Cardiac septum (tissue), 1 donor: ENCODE measurements at regions not wholly inside any gene's neighbourhood (a gene's known extent, or its start where the extent isn't known, plus 50 kb on each side); places are given as distances from the start of the nearest gene placed in this dataset.

Source experiments
- DNase-seq: peaks from one replicate; pipeline ENCODE4 v3.0.0-alpha.2; 2020; ENCODE audit warnings: low spot score
- intact Hi-C: fragments of 100-400 bp; cut with DNase I; formaldehyde crosslinking; loops from one replicate; pipeline ENCODE4 v1.14.0; 2022
- donor health status: DM: no; HTN: no; CAD: no.

DNA sequence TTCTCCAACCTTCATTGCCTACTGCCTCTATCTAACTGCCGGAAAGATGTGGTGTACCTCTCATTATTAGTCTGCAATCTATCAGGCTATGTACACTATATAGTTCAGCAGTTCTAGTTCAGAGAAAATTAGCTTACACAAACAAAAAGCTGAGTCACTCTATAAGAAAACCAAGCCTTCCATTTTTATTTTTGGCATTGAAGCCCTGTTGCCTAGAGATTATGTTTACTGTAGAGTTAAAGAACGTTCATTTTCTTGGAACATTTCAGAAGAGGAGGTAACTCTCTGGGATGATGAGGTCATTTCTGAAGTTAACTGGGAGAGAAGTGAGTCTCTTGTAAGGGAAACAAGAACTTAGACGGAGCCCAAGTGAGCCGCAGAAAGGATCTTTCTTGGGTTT, 133.5 kb downstream of the FAM124B start:
- intact Hi-C loops, result no loop called here
- DNase-seq, result no peak

DNA sequence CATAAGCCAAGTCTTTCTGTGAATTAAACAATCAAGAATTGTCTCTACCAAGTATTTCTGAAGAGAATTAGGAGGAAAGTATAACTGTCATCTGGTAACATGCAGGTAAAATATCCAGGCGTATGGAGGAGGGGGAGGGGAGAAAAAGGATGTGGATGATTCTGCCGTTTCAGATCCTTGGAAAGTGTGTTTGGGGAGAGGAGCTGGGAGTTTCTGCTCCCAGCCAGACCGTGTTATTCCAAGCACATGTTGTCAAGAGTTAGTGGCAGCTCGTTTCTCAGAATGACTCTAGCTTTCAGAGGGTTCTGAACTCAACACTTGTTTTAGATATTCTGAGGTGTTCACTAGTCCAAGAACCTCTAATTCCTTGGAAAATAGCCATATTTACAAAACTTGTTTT, 137.6 kb downstream of the FAM124B start:
- intact Hi-C loops, result no loop called here
- no peak for DNase-seq

DNA sequence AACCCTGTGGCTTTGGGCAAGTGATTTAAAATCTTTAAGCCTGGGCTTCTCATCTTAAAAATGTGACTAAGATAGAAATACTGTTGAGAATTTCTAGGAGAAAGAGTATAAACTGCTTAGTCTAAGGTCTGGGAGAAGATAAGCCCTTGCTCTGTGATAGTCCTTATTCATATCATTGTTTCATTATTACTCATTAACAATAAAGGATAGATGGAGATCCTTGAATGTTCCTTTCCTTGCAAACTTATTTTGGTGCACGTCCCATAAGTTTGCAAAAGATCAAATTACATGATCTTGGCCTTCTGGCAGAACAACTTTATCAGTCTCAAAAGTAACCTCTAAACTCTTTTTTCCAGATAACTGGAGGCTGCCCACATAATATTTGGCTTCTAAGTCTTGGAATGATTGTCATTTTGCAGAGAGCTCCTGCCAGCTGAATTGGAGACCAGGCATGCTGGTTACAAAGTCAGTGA, 138.3 kb downstream of the FAM124B start:
- no peak for DNase-seq
- intact Hi-C loops, result no loop called here

DNA sequence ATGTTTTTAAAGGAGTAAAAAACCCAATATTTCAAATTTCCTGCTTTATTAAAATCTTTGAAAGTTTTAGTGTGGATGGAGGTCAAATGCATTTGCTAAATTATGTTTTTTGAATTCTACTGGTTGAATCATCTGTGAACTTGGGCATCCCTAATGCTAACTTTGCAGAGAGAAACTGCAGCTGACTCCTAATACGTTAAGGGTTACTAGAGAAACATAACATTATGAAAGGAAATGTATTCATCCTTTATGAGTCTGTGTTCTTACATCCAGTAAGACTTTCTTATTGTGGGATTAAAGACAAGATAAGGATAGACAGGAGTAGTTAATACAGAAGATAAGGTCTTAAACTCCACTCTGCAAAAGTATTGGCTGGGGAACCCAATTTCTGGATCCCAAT, 140.6 kb downstream of the FAM124B start:
- intact Hi-C loops, result no loop called here
- DNase-seq, result no peak

DNA sequence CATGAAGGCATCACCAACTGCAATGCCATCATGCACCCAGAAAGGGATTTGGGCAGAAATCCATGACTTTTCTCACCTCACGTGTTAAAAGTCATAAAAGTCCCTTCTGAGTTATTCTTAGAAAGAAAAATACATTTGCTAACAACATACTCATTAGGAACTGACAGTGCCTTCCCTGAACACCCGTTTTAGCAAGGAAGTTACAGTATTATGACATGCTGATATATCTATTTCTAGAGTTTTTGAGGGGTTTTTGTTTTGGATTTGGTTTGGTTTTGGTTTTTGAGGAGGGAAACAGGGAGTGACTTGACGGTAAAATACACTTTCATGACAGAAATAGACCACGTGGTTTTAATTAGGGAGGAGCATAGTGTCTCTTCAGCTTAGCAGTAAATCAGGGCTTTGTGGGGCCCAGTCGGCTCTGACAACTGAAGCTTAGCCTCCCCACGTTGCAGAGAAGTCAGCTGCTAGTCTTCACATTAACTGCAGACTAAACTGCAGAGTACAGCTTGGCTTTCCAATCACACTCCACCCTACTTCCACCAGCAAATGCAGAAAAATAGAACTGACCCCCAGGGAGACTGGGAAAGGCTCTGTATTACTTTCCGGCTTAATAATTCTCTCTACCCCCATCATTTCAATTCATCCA, 141.4 kb downstream of the FAM124B start:
- DNase-seq, result no peak
- intact Hi-C loops, result no loop called here

DNA sequence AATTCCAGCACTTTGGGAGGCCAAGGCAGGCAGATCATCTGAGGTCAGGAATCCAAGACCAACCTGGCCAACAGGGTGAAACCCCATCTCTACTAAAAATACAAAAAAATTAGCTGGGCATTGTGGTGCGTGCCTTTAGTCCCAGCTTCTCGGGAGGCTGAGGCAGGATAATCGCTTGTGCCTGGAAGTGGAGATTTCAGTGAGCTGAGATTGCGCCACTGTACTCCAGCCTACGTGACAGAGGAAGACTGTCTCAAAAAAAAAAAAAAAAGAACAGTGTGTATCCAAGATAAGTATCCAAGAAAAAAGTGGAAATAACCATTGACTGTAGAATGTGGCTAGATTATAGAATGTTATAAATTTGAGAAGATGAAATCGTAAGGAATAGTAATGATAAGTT, 142.1 kb downstream of the FAM124B start:
- intact Hi-C loops, result no loop called here
- DNase-seq, result no peak

DNA sequence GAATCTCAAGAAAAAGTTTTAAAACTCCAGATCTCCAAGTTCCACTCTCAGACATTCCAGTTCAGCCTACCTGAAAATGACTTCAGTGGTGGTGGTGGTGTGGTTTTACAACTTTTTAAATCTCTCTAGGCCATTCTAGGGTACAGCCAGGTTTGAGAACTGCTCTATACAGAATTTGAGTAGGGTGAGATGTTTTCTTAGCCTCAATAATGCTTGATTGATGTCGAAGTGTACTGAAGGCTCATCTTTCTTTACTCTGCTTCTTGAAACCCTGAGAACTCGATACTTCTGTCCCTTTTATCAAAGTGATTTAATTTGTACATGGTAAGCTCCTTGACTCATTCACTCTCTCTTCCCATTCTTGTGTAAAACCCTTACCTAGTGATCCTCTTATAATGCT, 143.8 kb downstream of the FAM124B start:
- intact Hi-C loops, result no loop called here
- DNase-seq, result no peak

DNA sequence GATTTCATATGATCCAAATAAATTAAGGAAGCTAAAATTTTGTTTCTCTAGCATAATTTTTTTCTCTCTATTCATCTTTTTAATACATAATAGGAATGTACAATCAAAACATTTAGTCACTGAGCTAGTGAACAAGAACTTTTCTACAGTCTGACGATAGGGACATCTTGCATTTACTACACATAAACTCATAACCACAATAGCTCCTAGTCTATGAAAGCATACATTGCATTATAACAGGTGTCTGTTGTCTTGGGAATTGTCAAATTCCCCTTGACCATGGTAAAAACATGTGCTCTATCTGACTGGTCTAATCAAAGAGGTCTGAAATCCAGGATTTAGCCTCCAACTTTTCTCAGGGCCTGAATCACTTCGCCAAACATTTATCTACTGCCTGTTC, 144.8 kb downstream of the FAM124B start:
- no peak for DNase-seq

DNA sequence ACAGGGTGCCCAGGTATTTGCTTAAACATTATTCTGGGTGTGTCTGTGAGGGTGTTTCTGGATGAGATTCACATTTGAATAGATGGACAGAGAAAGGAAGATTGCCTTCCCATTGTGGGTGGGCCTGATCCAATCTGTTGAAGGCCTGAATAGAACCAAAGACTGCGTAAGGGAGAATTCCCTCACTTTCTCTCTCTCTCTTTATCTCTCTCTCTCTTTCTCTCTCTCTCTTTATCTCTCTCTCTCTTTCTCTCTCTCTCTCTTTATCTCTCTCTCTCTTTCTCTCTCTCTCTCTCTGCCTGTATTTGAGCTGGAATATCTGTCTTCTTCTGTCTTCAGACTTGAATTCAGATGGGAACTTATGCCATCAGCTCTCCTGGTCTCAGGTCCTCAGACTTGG, 148.4 kb downstream of the FAM124B start:
- intact Hi-C loops, result no loop called here
- no peak for DNase-seq

More for the DNA sequence above, 144.8 kb downstream of the FAM124B start:
- intact Hi-C loops, result no loop called here

DNA sequence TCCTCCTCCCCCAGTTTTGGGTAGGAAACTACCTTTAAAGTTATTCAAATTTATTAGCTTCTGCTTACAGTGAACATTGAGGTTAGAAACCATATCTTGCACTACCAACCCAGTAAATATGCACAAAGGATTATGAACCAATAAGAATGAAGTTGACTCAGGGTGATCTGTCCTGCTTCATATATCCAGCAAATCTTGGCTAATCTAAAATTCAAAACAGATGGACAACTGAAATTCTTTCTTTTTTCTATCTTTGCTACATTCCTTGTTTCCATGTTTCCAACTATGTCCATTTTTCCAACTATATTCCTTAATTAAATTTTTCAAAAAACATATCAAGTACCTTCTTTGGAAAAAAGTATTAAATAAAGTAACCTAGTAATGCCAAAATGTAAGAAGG, 149.3 kb downstream of the FAM124B start:
- intact Hi-C loops, result no loop called here

DNA sequence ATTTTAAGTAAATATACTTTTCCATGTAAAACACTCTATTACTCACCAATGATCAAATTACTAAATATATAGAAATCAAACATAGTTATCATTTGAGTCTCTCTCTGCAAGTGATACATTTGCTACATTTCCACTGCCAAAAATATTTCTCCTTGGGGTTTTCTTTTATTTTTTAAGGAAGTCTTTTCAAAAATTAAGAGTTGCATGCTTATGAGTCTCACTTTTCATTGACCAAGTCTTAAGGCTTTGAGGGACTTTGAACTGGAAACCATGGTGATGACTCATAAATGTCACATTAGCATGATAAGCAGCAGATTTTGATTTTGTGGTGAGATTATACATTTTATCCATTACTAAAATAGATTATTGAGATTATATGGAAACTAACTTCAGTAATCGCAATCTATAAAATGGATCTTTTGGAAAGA, 152.9 kb downstream of the FAM124B start:
- DNase-seq, result no peak

More for the DNA sequence above, 149.3 kb downstream of the FAM124B start:
- DNase-seq, result no peak

DNA sequence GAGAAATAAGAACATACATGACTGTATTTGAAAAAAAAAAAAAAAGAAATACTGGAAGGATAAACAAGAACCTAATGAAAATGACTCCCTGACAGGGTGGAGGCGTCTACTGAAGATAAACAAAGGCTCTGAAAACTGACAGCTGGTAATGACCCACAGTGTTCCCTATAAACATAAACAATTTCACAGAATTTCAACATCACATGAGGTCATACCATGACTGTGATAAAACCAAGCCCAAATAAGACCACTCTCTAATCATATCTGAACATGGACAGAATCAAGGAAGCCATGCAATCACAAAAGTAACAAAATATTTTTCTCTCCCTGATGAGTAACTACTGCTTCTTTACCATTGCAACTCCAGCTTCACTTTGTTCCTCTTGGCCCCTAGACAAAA, 159.3 kb downstream of the FAM124B start:
- intact Hi-C loops, result no loop called here
- DNase-seq, result no peak

More for the DNA sequence above, 152.9 kb downstream of the FAM124B start:
- intact Hi-C loops, result no loop called here

DNA sequence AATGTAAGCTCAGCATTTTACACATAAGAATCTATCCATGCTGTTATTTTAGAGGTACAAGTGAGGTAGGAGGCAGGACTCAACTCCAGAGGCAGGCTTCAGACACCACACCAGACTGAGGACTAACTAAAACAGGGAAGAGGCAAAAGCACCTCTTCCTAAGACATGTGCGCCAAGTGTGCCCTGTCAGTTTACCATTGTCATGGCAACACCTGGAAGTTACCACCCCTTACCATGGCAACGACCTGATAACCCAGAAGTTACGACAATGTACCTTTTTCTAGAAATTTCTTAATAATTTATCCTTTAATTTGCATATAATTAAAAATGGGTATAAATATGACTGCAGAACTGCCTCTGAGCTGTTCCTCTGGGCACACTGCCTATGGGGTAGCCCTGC, 160.1 kb downstream of the FAM124B start:
- intact Hi-C loops, result no loop called here
- no peak for DNase-seq

DNA sequence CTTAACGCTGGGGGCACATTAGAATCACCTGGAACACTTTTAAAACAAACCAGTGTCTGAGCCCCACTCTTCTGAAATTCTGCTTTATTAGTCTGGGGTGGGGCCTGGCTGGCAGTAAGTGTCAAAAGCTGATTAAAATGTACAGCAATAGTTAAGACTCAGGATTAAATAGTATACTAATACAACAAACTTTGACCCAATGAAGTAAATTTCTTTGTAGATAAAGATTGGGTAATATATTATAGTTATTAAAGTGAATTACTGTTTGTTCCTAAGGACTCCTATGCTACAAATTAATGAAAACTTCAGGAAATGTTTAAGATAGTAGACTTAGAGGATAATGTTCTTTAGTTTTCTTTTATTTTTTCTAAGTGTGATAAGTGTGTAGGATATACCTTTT, 160.9 kb downstream of the FAM124B start:
- no peak for DNase-seq
- intact Hi-C loops, result no loop called here

DNA sequence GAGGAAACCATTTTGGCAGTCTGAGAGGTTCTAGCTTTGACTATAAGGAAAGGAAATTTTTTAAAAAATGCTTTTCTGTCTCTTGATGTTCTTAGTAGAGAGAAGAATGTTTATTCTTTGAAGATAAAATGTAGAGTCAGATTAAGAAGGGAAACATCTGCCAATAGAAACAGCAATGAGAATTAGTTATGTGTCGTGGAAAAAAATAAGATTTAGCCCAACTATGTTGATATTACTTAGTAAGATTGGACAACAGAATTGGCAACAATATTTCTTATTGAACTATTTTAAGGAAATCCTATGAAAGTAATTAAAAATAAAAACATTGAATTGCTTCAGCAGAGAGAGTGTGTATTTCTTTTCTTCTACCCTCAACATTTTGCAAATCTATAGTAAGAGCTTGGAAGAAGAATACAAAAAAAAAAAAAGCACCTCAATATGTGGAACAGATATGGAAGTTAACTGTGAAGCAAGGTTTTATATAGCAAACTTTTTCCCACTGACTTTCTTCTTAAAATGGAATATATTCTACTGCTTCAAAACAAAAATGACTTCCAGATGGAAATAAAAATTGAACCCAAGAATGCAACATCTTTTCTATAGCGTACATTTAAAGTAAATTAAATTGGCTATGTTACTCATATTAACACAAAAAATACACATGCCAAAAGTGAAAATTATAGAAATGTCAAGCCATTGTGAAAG, 177.9 kb downstream of the FAM124B start:
- DNase-seq, result no peak
- intact Hi-C loops, result no loop called here

DNA sequence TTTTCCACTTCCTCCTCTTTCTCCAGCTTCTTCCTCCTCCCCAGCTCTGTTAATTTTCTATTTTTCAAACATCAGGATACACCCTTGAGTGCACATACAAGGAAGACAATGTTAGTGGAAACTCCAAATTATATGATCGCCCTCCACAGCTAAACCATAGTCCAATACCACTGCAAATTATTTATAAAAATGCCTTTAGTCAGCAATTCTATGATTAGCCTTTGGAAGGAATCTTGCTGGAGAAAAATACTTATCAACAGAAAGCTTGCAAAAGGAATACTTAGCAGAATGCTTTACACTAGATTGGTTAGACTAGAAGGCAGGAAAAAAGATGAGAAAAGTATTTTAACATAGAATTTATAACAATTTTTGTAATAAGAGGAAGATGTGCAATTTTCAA, 178.9 kb downstream of the FAM124B start:
- DNase-seq, result no peak
- intact Hi-C loops, result no loop called here

DNA sequence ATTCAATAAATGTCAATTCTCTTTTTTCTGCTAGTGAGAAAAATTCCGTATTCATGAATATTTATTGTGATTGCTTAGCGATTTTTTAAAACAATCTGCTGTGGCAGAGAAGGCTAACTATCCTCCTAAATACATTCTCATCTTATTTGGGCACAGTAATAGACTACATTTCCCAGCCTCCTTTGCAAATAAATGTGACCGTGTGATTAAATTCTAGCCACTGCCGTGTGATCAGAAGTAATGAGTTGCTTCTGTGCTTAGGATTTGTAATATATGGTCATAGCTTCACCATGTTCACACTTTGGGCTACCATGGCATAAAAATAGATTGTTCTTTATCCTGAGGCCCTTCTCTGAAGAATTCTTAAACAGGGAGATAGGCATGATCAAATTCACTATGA, 179.6 kb downstream of the FAM124B start:
- no peak for DNase-seq
- intact Hi-C loops, result no loop called here

DNA sequence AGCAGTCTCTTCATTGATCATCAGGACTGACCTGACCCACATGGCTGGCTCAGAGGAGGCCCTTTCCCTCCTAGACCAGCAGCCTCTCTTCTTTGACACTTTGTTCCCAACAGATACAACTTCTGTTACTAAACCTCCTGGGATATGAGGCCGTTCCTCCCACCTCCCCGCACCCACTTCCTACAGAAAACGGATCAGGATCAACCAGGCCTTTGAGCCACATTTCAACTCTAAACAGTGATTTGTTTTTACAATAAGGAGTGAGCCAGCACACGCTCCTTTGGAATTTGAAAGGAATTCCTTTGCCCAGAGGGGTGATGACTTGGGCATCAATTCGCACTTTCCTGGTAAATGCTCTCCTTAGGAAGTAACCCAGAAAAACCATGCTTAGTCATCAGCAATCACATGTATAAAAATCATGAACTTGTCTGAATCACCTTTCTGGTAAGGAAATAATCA, 180.4 kb downstream of the FAM124B start:
- intact Hi-C loops, result no loop called here
- DNase-seq, result no peak

DNA sequence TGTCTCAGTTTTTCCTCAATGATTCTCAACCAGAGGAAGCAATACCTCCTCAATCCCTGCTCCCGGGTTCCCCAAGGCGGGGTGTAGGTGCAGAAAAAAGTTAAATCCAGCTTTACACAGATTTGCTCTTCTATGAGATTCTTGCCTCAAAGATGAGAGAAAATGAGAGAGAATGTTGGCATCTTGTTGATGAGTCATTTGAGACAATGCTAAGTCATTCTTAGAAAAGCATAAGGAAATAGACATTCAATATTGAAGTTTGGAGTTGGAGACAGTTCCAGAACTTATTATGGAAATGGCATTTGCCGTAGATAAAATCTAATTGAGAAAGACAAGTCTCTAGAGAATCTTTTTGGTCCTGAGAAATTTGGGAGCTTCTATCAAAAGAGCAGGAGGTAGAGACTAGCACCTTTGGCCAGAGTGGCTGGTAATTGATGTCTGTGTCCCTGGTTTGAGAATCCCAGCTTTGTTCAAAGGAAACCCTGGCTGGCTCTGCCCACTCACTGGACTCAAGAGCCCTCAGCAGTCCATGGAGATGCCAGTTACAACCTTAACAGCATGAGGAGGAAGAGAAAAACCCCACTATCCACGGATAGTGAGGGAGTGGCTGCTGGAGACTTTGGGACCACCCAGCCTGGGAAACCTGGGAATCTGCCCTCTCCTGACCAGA, 181.2 kb downstream of the FAM124B start:
- intact Hi-C loops, result no loop called here

DNA sequence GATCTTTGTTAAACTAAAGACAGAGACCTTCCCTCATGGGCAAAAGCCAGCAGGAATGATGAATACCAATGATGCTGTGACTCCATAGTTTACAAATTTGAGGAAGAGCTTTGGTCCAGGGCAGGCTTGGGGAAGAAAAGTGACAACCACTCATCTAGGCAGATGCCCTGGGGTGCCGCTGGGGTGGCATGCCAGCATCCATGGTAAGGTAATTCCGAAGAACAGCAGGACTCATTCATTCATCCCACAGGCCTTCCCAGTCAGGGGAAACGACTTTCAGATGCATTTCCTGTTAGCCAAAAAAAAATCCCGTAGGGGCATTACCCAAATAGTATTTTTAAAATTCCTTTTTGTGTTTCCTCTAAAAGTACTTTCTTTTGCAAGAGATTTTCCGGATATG, 180.7 kb upstream of the SERPINE2 start:
- no peak for DNase-seq
- intact Hi-C loops, result no loop called here

More for the DNA sequence above, 181.2 kb downstream of the FAM124B start:
- no peak for DNase-seq

DNA sequence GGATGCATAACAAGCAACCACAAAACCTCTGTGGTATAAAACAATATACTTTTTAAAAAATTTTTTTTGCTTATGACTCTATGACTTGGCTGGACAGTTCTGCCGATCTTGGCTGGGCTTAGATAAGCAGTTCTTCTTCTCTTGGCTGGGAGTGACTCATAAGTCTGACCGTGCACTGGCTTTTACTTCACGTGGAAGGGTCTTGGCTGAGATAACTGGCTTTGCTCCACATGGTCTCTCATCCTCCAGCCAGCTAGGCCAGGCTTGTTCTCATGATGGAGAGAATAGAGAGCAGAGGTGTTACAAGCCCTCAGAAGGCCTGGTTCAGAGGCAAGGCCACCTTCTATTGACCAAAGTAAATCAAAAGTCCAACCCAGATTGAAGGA, 178.9 kb upstream of the SERPINE2 start:
- intact Hi-C loops, result no loop called here
- no peak for DNase-seq
